IMR-90 (cell line): ENCODE measurements at regions not wholly inside any gene's neighbourhood (a gene's known extent, or its start where the extent isn't known, plus 50 kb on each side); places are given as distances from the start of the nearest gene placed in this dataset.

Experiments
- ATAC-seq: fragments of 200-7000 bp; cut with Tn5 transposase; 2 replicates; pipeline ENCODE4 v1.9.1; 2020; ENCODE audit warnings: low read depth, mild to moderate bottlenecking, moderate library complexity
- BruUV-seq: library from RNA; stranded (reverse); fragments of 400-500 nt; replicated peaks from 2 replicates; lab custom pipeline; 2021; lab: Mats Ljungman, UMichigan
- CTCF ChIA-PET: fragments of 300-600 bp; formaldehyde crosslinking; extraction: SDS; loops from one replicate; lab custom pipeline; 2021; ENCODE audit warnings: antibody characterized with exemption; lab: Yijun Ruan, JAX
- POLR2A ChIA-PET: fragments of 300-600 bp; sonication (Branson Sonifier 250); formaldehyde crosslinking; loops from one replicate; lab custom pipeline; 2022; ENCODE audit warnings: antibody characterized with exemption; ENCODE audit not compliant: unreplicated experiment; lab: Charles Lee
- DNase-seq: peaks from one replicate; pipeline ENCODE4 v3.0.0; 2013
- H2AFZ ChIP-seq: replicated peaks from 2 replicates; pipeline ENCODE3; 2013; ENCODE audit warnings: low read length, mild to moderate bottlenecking; ENCODE audit not compliant: poor library complexity
- H2AK5ac ChIP-seq: 2 replicates; pipeline ENCODE4 v1.6.1; 2013; ENCODE audit warnings: low read depth, low read length, inconsistent platforms
- H2AK9ac ChIP-seq: replicated peaks from 2 replicates; pipeline ENCODE3; 2013; ENCODE audit warnings: mild to moderate bottlenecking, low read depth, low read length, moderate library complexity; ENCODE audit not compliant: poor library complexity
- H2BK120ac ChIP-seq: 2 replicates; pipeline ENCODE4 v1.6.1; 2013; ENCODE audit warnings: low read depth, low read length, inconsistent platforms
- H2BK15ac ChIP-seq: 3 replicates; pipeline ENCODE4 v1.6.1; 2013; ENCODE audit warnings: low read depth, low read length, inconsistent platforms
- H2BK20ac ChIP-seq: 2 replicates; pipeline ENCODE4 v1.6.1; 2013; ENCODE audit warnings: low read depth, mild to moderate bottlenecking, inconsistent platforms, low read length, moderate library complexity
- H2BK5ac ChIP-seq: 2 replicates; pipeline ENCODE4 v1.6.1; 2013; ENCODE audit warnings: mild to moderate bottlenecking, low read depth, low read length, inconsistent platforms; ENCODE audit not compliant: poor library complexity, severe bottlenecking
- H3K14ac ChIP-seq: replicated peaks from 2 replicates; pipeline ENCODE4 v1.6.1; 2013; ENCODE audit warnings: low read depth, low read length, inconsistent platforms
- H3K18ac ChIP-seq: 2 replicates; pipeline ENCODE4 v1.6.1; 2013; ENCODE audit warnings: low read depth, low read length, control low read depth
- H3K23ac ChIP-seq: 2 replicates; pipeline ENCODE4 v1.6.1; 2013; ENCODE audit warnings: low read depth, low read length, inconsistent platforms
- H3K27ac ChIP-seq: 2 replicates; pipeline ENCODE4 v1.5.1; 2013; ENCODE audit warnings: mild to moderate bottlenecking, control low read depth, low read length; ENCODE audit not compliant: insufficient read depth
- H3K27me3 ChIP-seq: 2 replicates; pipeline ENCODE4 v1.6.1; 2013; ENCODE audit warnings: low read length; ENCODE audit not compliant: control insufficient read depth, insufficient read depth
- H3K36me3 ChIP-seq: 2 replicates; pipeline ENCODE4 v1.6.1; 2013; ENCODE audit warnings: low read length, mixed read lengths; ENCODE audit not compliant: control insufficient read depth, insufficient read depth
- H3K4ac ChIP-seq: 2 replicates; pipeline ENCODE4 v1.6.1; 2013; ENCODE audit warnings: low read depth, low read length, inconsistent platforms
- H3K4me1 ChIP-seq: 2 replicates; pipeline ENCODE4 v1.6.1; 2013; ENCODE audit warnings: low read length, mixed read lengths; ENCODE audit not compliant: control insufficient read depth, insufficient read depth
- H3K4me2 ChIP-seq: 2 replicates; pipeline ENCODE4 v1.6.1; 2013; ENCODE audit warnings: low read depth, mild to moderate bottlenecking, control low read depth, low read length, moderate library complexity
- H3K4me3 ChIP-seq: 2 replicates; pipeline ENCODE4 v1.5.1; 2013; ENCODE audit warnings: low read depth, mild to moderate bottlenecking, control low read depth, low read length, moderate library complexity; ENCODE audit not compliant: insufficient read depth
- H3K56ac ChIP-seq: 2 replicates; pipeline ENCODE4 v1.6.1; 2013; ENCODE audit warnings: low read length, inconsistent platforms; ENCODE audit not compliant: insufficient read depth; ENCODE audit errors: extremely low read depth
- H3K79me1 ChIP-seq, 2 experiments: 2 replicates each; pipeline ENCODE4 v1.6.1; 2013; ENCODE audit warnings: low read length in 2 of 2, inconsistent platforms in 1 of 2, low read depth in 1 of 2
- H3K9ac ChIP-seq: 2 replicates; pipeline ENCODE4 v1.6.1; 2013; ENCODE audit warnings: low read depth, low read length, control low read depth
- H3K9me1 ChIP-seq: 2 replicates; pipeline ENCODE4 v1.6.1; 2013; ENCODE audit warnings: low read length, inconsistent platforms; ENCODE audit not compliant: insufficient read depth
- H3K9me3 ChIP-seq: 2 replicates; pipeline ENCODE4 v1.6.1; 2013; ENCODE audit warnings: low read length; ENCODE audit not compliant: control insufficient read depth, insufficient read depth
- H4K20me1 ChIP-seq: 2 replicates; pipeline ENCODE4 v1.6.1; 2013; ENCODE audit warnings: low read length, inconsistent platforms; ENCODE audit not compliant: insufficient read depth
- H4K5ac ChIP-seq: 2 replicates; pipeline ENCODE4 v1.6.1; 2013; ENCODE audit warnings: mild to moderate bottlenecking, low read depth, low read length, control low read depth
- H4K8ac ChIP-seq, 2 experiments: 2 replicates each; pipeline ENCODE4 v1.6.1; 2013; ENCODE audit warnings: low read depth in 2 of 2, low read length in 2 of 2, control low read depth in 1 of 2, inconsistent platforms in 1 of 2
- H4K91ac ChIP-seq: 2 replicates; pipeline ENCODE4 v1.6.1; 2013; ENCODE audit warnings: low read depth, low read length, inconsistent platforms; ENCODE audit not compliant: insufficient read depth
- BHLHE40 ChIP-seq: fragments of 150-350 bp; IDR thresholded peaks from 2 replicates; pipeline ENCODE4 v1.6.1; 2016; ENCODE audit warnings: mild to moderate bottlenecking, low read depth, low read length
- CEBPB ChIP-seq: IDR thresholded peaks from 2 replicates; pipeline ENCODE4 v1.6.1; 2012; ENCODE audit warnings: low read depth, low read length, improper control_type of control experiment
- CHD1 ChIP-seq: IDR thresholded peaks from 2 replicates; pipeline ENCODE4 v1.6.1; 2012; ENCODE audit warnings: low read depth, low read length, improper control_type of control experiment
- FOS ChIP-seq: fragments of 150-350 bp; IDR thresholded peaks from 2 replicates; pipeline ENCODE4 v1.6.1; 2016; ENCODE audit warnings: low read depth, low read length
- MAFK ChIP-seq: IDR thresholded peaks from 2 replicates; pipeline ENCODE4 v1.6.1; 2012; ENCODE audit warnings: low read depth, low read length, improper control_type of control experiment
- MAZ ChIP-seq: IDR thresholded peaks from 2 replicates; pipeline ENCODE4 v1.6.1; 2012; ENCODE audit warnings: low read depth, mild to moderate bottlenecking, low read length, improper control_type of control experiment, moderate library complexity, borderline replicate concordance
- MXI1 ChIP-seq: IDR thresholded peaks from 2 replicates; pipeline ENCODE4 v1.6.1; 2012; ENCODE audit warnings: low read depth, mild to moderate bottlenecking, low read length, moderate library complexity, borderline replicate concordance
- NFE2L2 ChIP-seq: fragments of 150-350 bp; IDR thresholded peaks from 2 replicates; pipeline ENCODE4 v1.6.1; 2016; ENCODE audit warnings: low read depth, mild to moderate bottlenecking, low read length
- POLR2A ChIP-seq: IDR thresholded peaks from 2 replicates; pipeline ENCODE4 v1.6.1; 2012; ENCODE audit warnings: mild to moderate bottlenecking, low read depth, low read length
- RAD21 ChIP-seq: IDR thresholded peaks from 2 replicates; pipeline ENCODE4 v1.6.1; 2012; ENCODE audit warnings: low read length, improper control_type of control experiment
- RCOR1 ChIP-seq: IDR thresholded peaks from 2 replicates; pipeline ENCODE4 v1.6.1; 2012; ENCODE audit warnings: mild to moderate bottlenecking, low read length, improper control_type of control experiment; ENCODE audit not compliant: insufficient replicate concordance
- RFX5 ChIP-seq: IDR thresholded peaks from 2 replicates; pipeline ENCODE4 v1.8.0; 2012; ENCODE audit warnings: low read depth, mild to moderate bottlenecking, low read length, moderate library complexity
- SMC3 ChIP-seq: fragments of 150-350 bp; IDR thresholded peaks from 2 replicates; pipeline ENCODE4 v1.6.1; 2016; ENCODE audit warnings: low read depth, mild to moderate bottlenecking, antibody characterized with exemption, low read length, moderate library complexity
- WGBS, 2 experiments: methylation state at CpG; one replicate each; pipeline versions ENCODE4 v1.1.5 to v1.1.7; 2013; ENCODE audit warnings: missing lambda C conversion rate in 2 of 2; ENCODE audit not compliant: insufficient read length in 1 of 2; ENCODE audit errors: extremely low coverage in 2 of 2; 5-methylcytosine and 5-hydroxymethylcytosine counted together
- dilution Hi-C: fragments of 300-500 bp; cut with HindIII; formaldehyde crosslinking; loops from one replicate; pipeline ENCODE4 v1.14.3; 2018; ENCODE audit warnings: low sequenced_read_pairs; ENCODE audit not compliant: unreplicated experiment
- in situ Hi-C: fragments of 300-500 bp; cut with MboI; formaldehyde crosslinking; loops from 3 replicates; pipeline ENCODE4 v1.14.3; 2019; ENCODE audit warnings: low sequenced_read_pairs, inconsistent platforms, mixed read lengths
- intact Hi-C: fragments of 100-400 bp; cut with micrococcal nuclease; formaldehyde crosslinking; loops from 2 replicates; pipeline ENCODE4 v1.10.0; 2022
- TF ChIP-seq, protein P1 (sequence below): conservative IDR thresholded peaks from 2 replicates; pipeline ENCODE4 v1.5.1; 2012; ENCODE audit warnings: mild to moderate bottlenecking, low read depth, low read length, improper control_type of control experiment
- TF ChIP-seq, protein P2 (sequence below): fragments of 150-350 bp; IDR thresholded peaks from 2 replicates; pipeline ENCODE4 v1.6.1; 2016; ENCODE audit warnings: low read depth, mild to moderate bottlenecking, low read length, moderate library complexity, borderline replicate concordance
- TF ChIP-seq, protein P3 (sequence below): fragments of 150-350 bp; IDR thresholded peaks from 2 replicates; pipeline ENCODE4 v1.6.1; 2017; ENCODE audit warnings: mild to moderate bottlenecking, antibody characterized with exemption, low read length, low read depth

DNA sequence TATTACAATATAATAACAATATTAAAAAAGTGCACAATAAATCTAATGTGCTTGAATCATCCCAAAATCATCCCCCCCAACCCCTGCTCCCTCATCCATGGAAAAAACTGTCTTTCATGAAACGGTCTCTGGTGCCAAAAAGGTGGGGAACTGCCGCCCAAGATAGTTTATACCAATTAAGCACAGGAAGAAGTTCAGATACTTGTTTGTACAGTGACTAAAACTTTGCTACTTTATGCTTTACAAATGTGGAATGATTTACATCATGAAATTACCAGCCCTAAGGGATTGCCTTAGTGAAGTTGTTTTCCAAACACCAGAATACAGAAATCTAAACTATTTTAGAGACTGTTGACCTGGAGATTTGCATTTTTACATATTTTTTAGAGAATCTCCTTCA, 175.6 kb downstream of the TRIM27 start:
- Histone ChIP-seq H3K4me2 (no peak overlapping the region), H4K8ac (no peak overlapping the region), H2AK9ac (no peak overlapping the region), H3K23ac (no peak overlapping the region), H3K36me3 (no peaks in the 10 kb centered on the region), H3K9me3 (no peaks in the 10 kb centered on the region), H3K9me1 (no peaks in the 10 kb centered on the region), H3K27ac (no peak overlapping the region), H3K4me1 (no peaks in the 10 kb centered on the region), H4K5ac (no peak overlapping the region), H3K27me3 (no peaks in the 10 kb centered on the region), H3K14ac (no peak overlapping the region), H2AFZ (no peak overlapping the region), H4K91ac (no peak overlapping the region), H2BK5ac (no peak overlapping the region), H3K4me3 (no peak overlapping the region), H3K18ac (no peak overlapping the region), H2AK5ac (no peak overlapping the region), H2BK15ac (no peak overlapping the region), H3K56ac (no peak overlapping the region), H3K4ac (no peak overlapping the region), H2BK120ac (no peak overlapping the region), H3K79me1 (no peaks in the 10 kb centered on the region), H2BK20ac (no peak overlapping the region), H3K9ac (no peak overlapping the region), H4K20me1 (no peaks in the 10 kb centered on the region)
- WGBS, 2 experiments: no CpG with 5 or more reads among the region's 2 CpGs
- DNase-seq: no peak
- TF ChIP-seq MAZ: no peak
- TF ChIP-seq SMC3: no peak
- no peak for TF ChIP-seq FOS
- TF ChIP-seq CHD1: no peak
- TF ChIP-seq, protein P1, sequence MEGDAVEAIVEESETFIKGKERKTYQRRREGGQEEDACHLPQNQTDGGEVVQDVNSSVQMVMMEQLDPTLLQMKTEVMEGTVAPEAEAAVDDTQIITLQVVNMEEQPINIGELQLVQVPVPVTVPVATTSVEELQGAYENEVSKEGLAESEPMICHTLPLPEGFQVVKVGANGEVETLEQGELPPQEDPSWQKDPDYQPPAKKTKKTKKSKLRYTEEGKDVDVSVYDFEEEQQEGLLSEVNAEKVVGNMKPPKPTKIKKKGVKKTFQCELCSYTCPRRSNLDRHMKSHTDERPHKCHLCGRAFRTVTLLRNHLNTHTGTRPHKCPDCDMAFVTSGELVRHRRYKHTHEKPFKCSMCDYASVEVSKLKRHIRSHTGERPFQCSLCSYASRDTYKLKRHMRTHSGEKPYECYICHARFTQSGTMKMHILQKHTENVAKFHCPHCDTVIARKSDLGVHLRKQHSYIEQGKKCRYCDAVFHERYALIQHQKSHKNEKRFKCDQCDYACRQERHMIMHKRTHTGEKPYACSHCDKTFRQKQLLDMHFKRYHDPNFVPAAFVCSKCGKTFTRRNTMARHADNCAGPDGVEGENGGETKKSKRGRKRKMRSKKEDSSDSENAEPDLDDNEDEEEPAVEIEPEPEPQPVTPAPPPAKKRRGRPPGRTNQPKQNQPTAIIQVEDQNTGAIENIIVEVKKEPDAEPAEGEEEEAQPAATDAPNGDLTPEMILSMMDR: no peak
- no peak for TF ChIP-seq MAFK
- TF ChIP-seq BHLHE40: no peak
- TF ChIP-seq RFX5: no peak
- TF ChIP-seq, protein P2, sequence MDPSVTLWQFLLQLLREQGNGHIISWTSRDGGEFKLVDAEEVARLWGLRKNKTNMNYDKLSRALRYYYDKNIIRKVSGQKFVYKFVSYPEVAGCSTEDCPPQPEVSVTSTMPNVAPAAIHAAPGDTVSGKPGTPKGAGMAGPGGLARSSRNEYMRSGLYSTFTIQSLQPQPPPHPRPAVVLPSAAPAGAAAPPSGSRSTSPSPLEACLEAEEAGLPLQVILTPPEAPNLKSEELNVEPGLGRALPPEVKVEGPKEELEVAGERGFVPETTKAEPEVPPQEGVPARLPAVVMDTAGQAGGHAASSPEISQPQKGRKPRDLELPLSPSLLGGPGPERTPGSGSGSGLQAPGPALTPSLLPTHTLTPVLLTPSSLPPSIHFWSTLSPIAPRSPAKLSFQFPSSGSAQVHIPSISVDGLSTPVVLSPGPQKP: no peak
- TF ChIP-seq NFE2L2: no peak
- no peak for TF ChIP-seq RCOR1
- TF ChIP-seq, protein P3, sequence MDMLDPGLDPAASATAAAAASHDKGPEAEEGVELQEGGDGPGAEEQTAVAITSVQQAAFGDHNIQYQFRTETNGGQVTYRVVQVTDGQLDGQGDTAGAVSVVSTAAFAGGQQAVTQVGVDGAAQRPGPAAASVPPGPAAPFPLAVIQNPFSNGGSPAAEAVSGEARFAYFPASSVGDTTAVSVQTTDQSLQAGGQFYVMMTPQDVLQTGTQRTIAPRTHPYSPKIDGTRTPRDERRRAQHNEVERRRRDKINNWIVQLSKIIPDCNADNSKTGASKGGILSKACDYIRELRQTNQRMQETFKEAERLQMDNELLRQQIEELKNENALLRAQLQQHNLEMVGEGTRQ: no peak
- no peak for TF ChIP-seq RAD21
- TF ChIP-seq POLR2A: no peak
- TF ChIP-seq CEBPB: no peak
- no peak for TF ChIP-seq MXI1
- intact Hi-C loops: no loop called here
- ATAC-seq: no peak
- dilution Hi-C loops: no loop called here
- ChIA-PET POLR2A (no interaction called here), CTCF (no interaction called here)
- BruUV-seq: no TSS peak
- in situ Hi-C loops: no loop called here
